ENCODE measurements at regions not wholly inside any gene's neighbourhood (a gene's known extent, or its start where the extent isn't known, plus 50 kb on each side); places are given as distances from the start of the nearest gene placed in this dataset.

DNA sequence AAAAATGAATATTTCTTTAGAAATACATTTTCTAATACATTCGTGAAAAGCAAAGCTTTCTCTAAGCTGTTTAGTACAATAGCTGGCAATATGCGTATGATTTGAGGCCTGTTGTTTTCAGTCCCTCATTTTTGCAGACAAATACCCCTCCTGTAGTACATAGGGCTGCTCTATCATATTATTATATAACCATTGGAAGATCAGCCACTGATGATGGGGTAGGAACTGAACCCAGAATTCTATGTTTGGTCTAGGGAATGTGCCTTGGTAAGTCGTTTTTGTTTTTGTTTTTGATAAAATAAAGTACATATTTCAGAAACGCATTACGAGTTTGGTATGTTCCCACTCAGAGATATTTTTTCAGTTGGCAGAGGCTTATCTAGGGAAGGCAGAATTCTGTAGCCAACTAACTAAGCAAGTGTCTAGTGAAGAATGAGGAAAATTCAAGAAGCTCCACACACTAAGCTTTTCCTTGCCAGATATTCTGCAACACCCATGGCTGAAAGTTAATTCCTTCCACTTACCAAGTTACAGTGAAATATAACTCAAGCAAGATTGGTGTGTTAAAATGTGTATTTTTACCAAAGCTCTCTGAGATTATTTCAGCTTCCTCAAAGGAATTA lies 656.9 kb upstream of the MIR17HG start:
- H3K4me3 Mint-ChIP-seq: no peak overlapping the region
- no peaks in the 10 kb centered on the region for H3K4me1 Mint-ChIP-seq
- H3K27ac Mint-ChIP-seq: no peak overlapping the region

GRCh38 chr13:90696254-90696653 lies 651.2 kb upstream of the MIR17HG start:
- H3K9me3 Mint-ChIP-seq: peaks cover 0 to 8% (median 2%) of the 10 kb centered on the region in 3 donors
- no peak overlapping the region for H3K4me3 Mint-ChIP-seq
- no peaks in the 10 kb centered on the region for H3K27me3 Mint-ChIP-seq
- H3K27ac Mint-ChIP-seq: no peak overlapping the region
- no peaks in the 10 kb centered on the region for H3K36me3 Mint-ChIP-seq
- H3K4me1 Mint-ChIP-seq: no peaks in the 10 kb centered on the region

More for the DNA sequence above, 656.9 kb upstream of the MIR17HG start:
- no peaks in the 10 kb centered on the region for H3K27me3 Mint-ChIP-seq
- H3K9me3 Mint-ChIP-seq: peaks cover 0 to 2% (median 0%) of the 10 kb centered on the region in 3 donors
- H3K36me3 Mint-ChIP-seq: no peaks in the 10 kb centered on the region

DNA sequence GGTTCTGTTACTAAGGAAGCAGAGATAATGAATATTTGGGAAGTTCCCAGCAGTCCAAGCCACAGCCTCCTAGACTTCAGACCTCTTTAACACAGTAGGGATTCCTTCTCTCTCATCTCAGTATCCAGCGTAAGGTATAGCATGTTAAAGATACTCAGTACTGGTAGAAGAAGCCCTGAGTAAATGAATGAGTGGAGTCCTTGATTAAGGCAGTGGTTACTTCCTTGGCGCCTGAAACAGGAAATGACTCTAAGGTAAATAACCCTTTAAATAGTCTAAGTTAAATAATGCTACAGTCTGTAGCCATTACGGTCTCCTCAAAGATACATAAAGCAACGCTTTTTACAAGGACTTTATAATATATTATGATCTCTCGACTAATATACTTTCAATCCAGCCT lies 650.8 kb upstream of the MIR17HG start:
- Mint-ChIP-seq H3K9me3 (peaks cover 0 to 8% (median 2%) of the 10 kb centered on the region in 3 donors), H3K4me1 (no peaks in the 10 kb centered on the region), H3K27ac (no peak overlapping the region), H3K4me3 (no peak overlapping the region), H3K36me3 (no peaks in the 10 kb centered on the region), H3K27me3 (no peaks in the 10 kb centered on the region)

GRCh38 chr13:90700340-90700739 lies 647.1 kb upstream of the MIR17HG start:
- Mint-ChIP-seq H3K27ac (no peak overlapping the region), H3K4me3 (peak overlapping the region in 1 of 4 donors; percentile 9), H3K27me3 (no peaks in the 10 kb centered on the region), H3K4me1 (no peaks in the 10 kb centered on the region), H3K9me3 (peaks cover 0 to 8% (median 4%) of the 10 kb centered on the region in 3 donors), H3K36me3 (no peaks in the 10 kb centered on the region)

- Mint-ChIP-seq H3K4me3 (no peak overlapping the region), H3K27me3 (no peaks in the 10 kb centered on the region), H3K36me3 (no peaks in the 10 kb centered on the region), H3K4me1 (no peaks in the 10 kb centered on the region), H3K9me3 (peaks cover 0 to 8% (median 2%) of the 10 kb centered on the region in 3 donors), H3K27ac (no peak overlapping the region)
Measured at GRCh38 chr13:90701264-90701663, 646.2 kb upstream of the MIR17HG start.

- Mint-ChIP-seq H3K27me3 (no peaks in the 10 kb centered on the region), H3K4me3 (no peak overlapping the region), H3K36me3 (no peaks in the 10 kb centered on the region), H3K4me1 (no peaks in the 10 kb centered on the region), H3K27ac (no peak overlapping the region), H3K9me3 (peaks cover 0 to 12% (median 2%) of the 10 kb centered on the region in 3 donors)
Measured at GRCh38 chr13:90702050-90702449, 645.4 kb upstream of the MIR17HG start.

DNA sequence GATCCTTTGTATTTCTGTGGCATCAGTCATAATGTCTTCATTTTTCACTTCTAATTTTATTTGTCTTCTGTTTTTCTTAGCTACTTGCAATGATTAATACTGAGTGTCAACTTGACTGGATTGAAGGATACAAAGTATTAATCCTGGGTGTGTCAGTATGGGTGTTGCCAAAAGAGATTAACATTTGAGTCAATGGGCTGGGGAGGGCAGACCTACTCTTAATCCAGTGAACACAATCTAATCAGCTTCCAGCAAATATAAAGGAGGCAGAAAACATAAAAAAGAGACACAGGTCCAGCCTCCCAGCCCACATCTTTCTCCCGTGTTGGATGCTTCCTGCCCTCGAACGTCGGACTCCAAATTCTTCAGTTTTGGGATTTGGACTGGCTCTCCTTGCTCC lies 640.9 kb upstream of the MIR17HG start:
- H3K27me3 Mint-ChIP-seq: no peaks in the 10 kb centered on the region
- H3K9me3 Mint-ChIP-seq: peaks cover 0 to 4% (median 4%) of the 10 kb centered on the region in 3 donors
- H3K4me1 Mint-ChIP-seq: no peaks in the 10 kb centered on the region
- no peak overlapping the region for H3K27ac Mint-ChIP-seq
- H3K4me3 Mint-ChIP-seq: no peak overlapping the region
- H3K36me3 Mint-ChIP-seq: no peaks in the 10 kb centered on the region

DNA sequence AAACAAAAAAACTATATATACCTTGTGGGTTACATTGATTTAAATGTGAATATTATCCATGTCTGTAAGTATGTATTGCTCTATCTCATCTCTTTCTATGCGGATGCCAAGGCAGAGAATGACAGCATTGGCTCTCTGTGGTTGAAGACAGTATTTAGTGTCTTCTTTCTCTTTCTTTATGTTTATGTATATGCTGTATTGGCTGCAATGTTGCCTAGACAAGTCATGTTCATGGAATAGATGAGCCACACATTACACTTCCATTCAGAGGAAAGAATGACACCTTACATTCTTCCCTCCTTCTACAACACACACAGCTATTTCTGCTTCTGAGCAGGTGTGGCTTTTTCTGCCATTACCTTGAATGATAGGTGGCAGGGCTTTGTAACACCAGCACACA lies 639.4 kb upstream of the MIR17HG start:
- Mint-ChIP-seq H3K4me1 (no peaks in the 10 kb centered on the region), H3K36me3 (no peaks in the 10 kb centered on the region), H3K27me3 (no peaks in the 10 kb centered on the region), H3K9me3 (peaks cover 0 to 4% (median 4%) of the 10 kb centered on the region in 3 donors), H3K27ac (no peak overlapping the region), H3K4me3 (no peak overlapping the region)

- no peaks in the 10 kb centered on the region for H3K36me3 Mint-ChIP-seq
- no peaks in the 10 kb centered on the region for H3K4me1 Mint-ChIP-seq
- no peak overlapping the region for H3K27ac Mint-ChIP-seq
- no peaks in the 10 kb centered on the region for H3K27me3 Mint-ChIP-seq
- H3K9me3 Mint-ChIP-seq: peaks cover 0 to 4% (median 4%) of the 10 kb centered on the region in 3 donors
- no peak overlapping the region for H3K4me3 Mint-ChIP-seq
Measured at GRCh38 chr13:90709319-90709718, 638.2 kb upstream of the MIR17HG start.

- Mint-ChIP-seq H3K4me3 (no peak overlapping the region), H3K27ac (no peak overlapping the region), H3K9me3 (peaks cover 0 to 8% (median 4%) of the 10 kb centered on the region in 3 donors), H3K36me3 (no peaks in the 10 kb centered on the region), H3K4me1 (no peaks in the 10 kb centered on the region), H3K27me3 (no peaks in the 10 kb centered on the region)
Measured at GRCh38 chr13:90710164-90710759, 637.2 kb upstream of the MIR17HG start.

GRCh38 chr13:90713441-90714133 lies 633.9 kb upstream of the MIR17HG start:
- no peak overlapping the region for H3K27ac Mint-ChIP-seq
- no peaks in the 10 kb centered on the region for H3K27me3 Mint-ChIP-seq
- peaks cover 3 to 10% (median 4%) of the 10 kb centered on the region in 3 donors for H3K9me3 Mint-ChIP-seq
- no peak overlapping the region for H3K4me3 Mint-ChIP-seq
- no peaks in the 10 kb centered on the region for H3K36me3 Mint-ChIP-seq
- H3K4me1 Mint-ChIP-seq: no peaks in the 10 kb centered on the region

GRCh38 chr13:90715485-90715884 lies 632.0 kb upstream of the MIR17HG start:
- Mint-ChIP-seq H3K4me3 (no peak overlapping the region), H3K36me3 (no peaks in the 10 kb centered on the region), H3K27ac (no peak overlapping the region), H3K27me3 (no peaks in the 10 kb centered on the region), H3K9me3 (peaks cover 2 to 22% (median 7%) of the 10 kb centered on the region in 3 donors), H3K4me1 (no peaks in the 10 kb centered on the region)

DNA sequence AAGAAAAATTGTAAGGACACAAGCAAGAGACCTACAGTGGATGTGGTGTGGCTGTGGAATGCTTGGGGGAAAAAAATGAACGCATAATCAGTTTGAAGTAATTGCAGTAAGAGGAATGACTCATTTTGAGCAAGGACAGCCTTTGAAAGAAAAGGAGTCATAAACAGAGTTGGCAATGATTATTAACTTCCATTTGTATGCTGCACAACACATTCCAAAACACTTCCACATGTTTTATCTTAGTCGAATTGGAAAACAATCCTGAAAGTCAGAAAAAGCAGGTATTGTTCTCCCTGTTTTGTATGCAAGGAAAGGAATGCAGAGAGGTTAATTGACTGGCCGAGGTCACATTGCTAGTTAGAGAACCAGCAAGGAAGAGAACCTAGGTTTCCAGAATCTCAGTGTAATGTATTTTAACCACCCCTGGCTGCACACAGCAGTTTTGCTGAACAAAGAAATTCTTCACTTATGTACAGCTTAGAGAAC lies 630.0 kb upstream of the MIR17HG start:
- Mint-ChIP-seq H3K9me3 (peaks cover 2 to 28% (median 7%) of the 10 kb centered on the region in 3 donors), H3K27ac (peak overlapping the region in 1 of 3 donors; percentile 13), H3K4me3 (no peak overlapping the region), H3K27me3 (no peaks in the 10 kb centered on the region), H3K4me1 (no peaks in the 10 kb centered on the region), H3K36me3 (no peaks in the 10 kb centered on the region)

GRCh38 chr13:90719461-90719860 lies 628.0 kb upstream of the MIR17HG start:
- Mint-ChIP-seq H3K4me1 (no peaks in the 10 kb centered on the region), H3K27me3 (no peaks in the 10 kb centered on the region), H3K9me3 (peaks cover 3 to 28% (median 7%) of the 10 kb centered on the region in 3 donors), H3K4me3 (no peak overlapping the region), H3K36me3 (no peaks in the 10 kb centered on the region), H3K27ac (no peak overlapping the region)

DNA sequence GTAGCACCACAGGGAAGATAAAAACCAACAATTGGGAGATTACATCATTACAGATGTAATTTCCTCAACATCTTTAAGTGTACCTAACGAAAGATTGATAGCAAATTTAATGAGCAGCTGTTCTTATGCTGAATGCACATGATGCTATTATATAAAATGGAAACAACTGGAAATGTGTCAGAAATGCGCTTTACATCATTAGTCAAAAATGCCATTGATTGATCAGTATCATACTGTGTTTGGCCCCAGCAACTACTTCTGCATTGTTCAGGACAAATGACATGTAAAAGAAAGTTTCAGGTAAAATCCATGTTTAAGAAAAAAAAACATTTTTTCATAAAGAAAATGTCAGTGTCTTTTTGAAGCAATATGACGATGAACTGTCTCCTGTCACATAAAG lies 625.5 kb upstream of the MIR17HG start:
- H3K4me3 Mint-ChIP-seq: no peak overlapping the region
- H3K27ac Mint-ChIP-seq: no peak overlapping the region
- no peaks in the 10 kb centered on the region for H3K27me3 Mint-ChIP-seq
- no peaks in the 10 kb centered on the region for H3K4me1 Mint-ChIP-seq
- H3K36me3 Mint-ChIP-seq: no peaks in the 10 kb centered on the region
- H3K9me3 Mint-ChIP-seq: peaks cover 3 to 34% (median 7%) of the 10 kb centered on the region in 3 donors
